ENCODE measurements at regions not wholly inside any gene's neighbourhood (a gene's known extent, or its start where the extent isn't known, plus 50 kb on each side); places are given as distances from the start of the nearest gene placed in this dataset.
A peak's percentile ranks its signal among the peaks of the same experiment; 100 is the strongest.
"Not testable (repeated sequence)": the region's sequence is repeated elsewhere in the genome, so short reads cannot be mapped to it uniquely, and the experiment has no call there.

GRCh38 chr15:24316326-24316725, 359.2 kb upstream of the NPAP1 start:
- DNase-seq, result not testable (repeated sequence)

- DNase-seq, result no peak
These were observed 356.6 kb upstream of the NPAP1 start for GRCh38 chr15:24318981-24319380.

GRCh38 chr15:24324096-24324495, 351.5 kb upstream of the NPAP1 start:
- DNase-seq, result not testable (repeated sequence)

- DNase-seq, result peak; percentile 23
These were observed 349.1 kb upstream of the NPAP1 start for GRCh38 chr15:24326513-24326912.

GRCh38 chr15:24331964-24332363, 343.6 kb upstream of the NPAP1 start:
- not testable (repeated sequence) for DNase-seq

- DNase-seq, result not testable (repeated sequence)
These were observed 333.7 kb upstream of the NPAP1 start for GRCh38 chr15:24341876-24342275.

GRCh38 chr15:24352777-24353176, 322.8 kb upstream of the NPAP1 start:
- not testable (repeated sequence) for DNase-seq

- not testable (repeated sequence) for DNase-seq
These were observed 294.5 kb upstream of the NPAP1 start for GRCh38 chr15:24381103-24381502.

GRCh38 chr15:24385258-24385657, 290.3 kb upstream of the NPAP1 start:
- DNase-seq, result not testable (repeated sequence)

- no peak for DNase-seq
These were observed 281.3 kb upstream of the NPAP1 start for GRCh38 chr15:24394303-24394702.

- DNase-seq, result not testable (repeated sequence)
These were observed 262.9 kb upstream of the NPAP1 start for GRCh38 chr15:24412649-24413048.

GRCh38 chr15:24426286-24427054, 249.1 kb upstream of the NPAP1 start:
- not testable (repeated sequence) for DNase-seq

GRCh38 chr15:24427055-24427400, 248.5 kb upstream of the NPAP1 start:
- DNase-seq, result not testable (repeated sequence)

GRCh38 chr15:24435075-24435820, 240.3 kb upstream of the NPAP1 start:
- DNase-seq, result not testable (repeated sequence)

- not testable (repeated sequence) for DNase-seq
These were observed 238.3 kb upstream of the NPAP1 start for GRCh38 chr15:24437270-24437669.

GRCh38 chr15:24437735-24438134, 237.8 kb upstream of the NPAP1 start:
- DNase-seq, result not testable (repeated sequence)

GRCh38 chr15:24477107-24478025, 198.2 kb upstream of the NPAP1 start:
- DNase-seq, result not testable (repeated sequence)

- not testable (repeated sequence) for DNase-seq
These were observed 189.5 kb upstream of the NPAP1 start for GRCh38 chr15:24485885-24486567.

- DNase-seq, result not testable (repeated sequence)
These were observed 187.2 kb upstream of the NPAP1 start for GRCh38 chr15:24488164-24488907.

- not testable (repeated sequence) for DNase-seq
These were observed 170.4 kb upstream of the NPAP1 start for GRCh38 chr15:24505216-24505615.

GRCh38 chr15:24509714-24510113, 165.9 kb upstream of the NPAP1 start:
- not testable (repeated sequence) for DNase-seq
